Frontal cortex (tissue), 3 donors: ENCODE measurements at regions not wholly inside any gene's neighbourhood (a gene's known extent, or its start where the extent isn't known, plus 50 kb on each side); places are given as distances from the start of the nearest gene placed in this dataset.

ENCODE experiments used
- DNase-seq, 2 donors: peaks; one replicate each; pipeline ENCODE4 v3.0.0; 2012; ENCODE audit warnings: low spot score in 2 of 2
- FAIRE-seq: peaks from 2 replicates; lab custom pipeline; 2012; peaks lifted over from hg19 to GRCh38; lab: Jason Lieb, UNC
- donor health status: control.
- donor health status: control.
- donor health status: control.

DNA sequence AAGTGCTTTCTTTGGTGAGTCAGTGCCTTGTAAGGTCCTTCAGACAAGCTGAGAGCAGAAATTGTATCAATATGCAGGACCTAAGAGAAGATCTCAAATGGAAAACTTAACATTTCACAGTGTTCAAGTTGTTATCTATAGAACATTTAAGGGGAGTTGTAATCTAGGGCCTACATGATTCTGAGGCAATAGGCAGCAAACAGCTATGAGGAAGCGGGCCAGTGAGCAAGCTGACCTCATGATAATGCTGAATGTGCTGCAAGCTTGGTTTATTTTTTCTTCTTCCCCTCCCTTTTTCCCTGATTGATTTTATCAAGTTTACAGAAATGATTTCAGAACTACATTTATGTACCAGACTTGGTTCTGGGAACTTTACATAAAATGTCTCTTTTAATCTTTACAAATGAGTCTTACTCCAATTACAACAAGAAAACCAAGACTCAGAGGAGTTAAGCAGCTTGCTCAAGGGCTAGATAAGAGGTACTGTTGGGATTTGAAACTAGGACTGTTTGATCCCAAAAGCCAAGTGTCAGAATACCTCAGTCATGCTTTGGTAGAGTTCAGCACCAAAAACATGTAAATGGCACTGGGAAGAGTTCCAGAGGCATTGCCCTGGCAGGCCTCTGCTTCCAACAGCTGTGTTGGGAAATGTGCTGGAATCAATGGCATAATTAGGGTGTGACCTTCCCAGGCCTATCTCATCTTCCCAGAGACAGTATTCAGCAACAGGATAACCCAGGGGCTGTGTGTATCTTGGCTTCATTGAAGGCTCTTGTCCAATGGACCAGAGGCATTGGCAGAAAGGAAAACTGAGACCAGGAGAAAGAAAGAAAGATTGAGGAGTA, 130.1 kb downstream of the LRRC70 start:
- DNase-seq (no peak), FAIRE-seq (no peak)

DNA sequence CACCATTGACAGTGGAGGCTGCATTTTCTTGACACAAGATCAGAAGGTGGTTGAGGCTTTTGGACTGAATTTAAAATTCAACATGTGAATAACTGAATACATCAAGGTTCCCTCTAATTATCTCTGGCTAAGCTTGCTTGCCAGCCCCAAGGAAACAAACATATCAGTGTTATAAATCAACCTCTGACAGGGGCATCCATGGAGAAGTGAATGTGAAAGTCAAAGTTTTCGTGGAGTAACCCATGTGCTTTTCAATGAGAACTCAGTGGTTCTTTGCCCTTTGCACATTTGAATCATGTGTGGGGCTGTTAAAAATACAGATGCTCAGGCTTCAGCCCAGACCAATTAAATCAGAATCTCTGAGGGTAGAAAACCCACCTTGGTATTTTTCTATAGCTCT, 128.9 kb downstream of the LRRC70 start:
- DNase-seq (no peak), FAIRE-seq (no peak)

DNA sequence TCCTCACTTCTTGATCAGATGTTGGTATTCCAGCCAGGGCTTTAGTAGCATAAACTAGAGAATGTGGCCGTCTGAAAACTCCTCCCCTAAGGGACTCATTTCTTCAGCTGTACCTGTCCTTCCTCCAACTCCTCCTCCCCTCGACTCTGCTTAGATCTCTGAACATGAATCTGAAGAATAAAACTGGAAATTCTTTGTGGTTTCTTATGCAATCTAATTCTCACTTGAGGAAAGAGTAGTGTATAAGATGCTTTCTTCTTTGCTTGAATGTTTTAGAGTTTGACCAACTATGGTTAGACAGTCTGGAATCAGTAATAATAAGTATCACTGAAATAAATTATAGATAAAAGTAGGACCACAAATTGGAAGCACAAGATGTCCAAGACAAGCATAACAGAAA, 128.5 kb downstream of the LRRC70 start:
- FAIRE-seq (no peak), DNase-seq (no peak)

- no peak for FAIRE-seq
Measured at GRCh38 chr5:62705022-62705421, 126.4 kb downstream of the LRRC70 start.

DNA sequence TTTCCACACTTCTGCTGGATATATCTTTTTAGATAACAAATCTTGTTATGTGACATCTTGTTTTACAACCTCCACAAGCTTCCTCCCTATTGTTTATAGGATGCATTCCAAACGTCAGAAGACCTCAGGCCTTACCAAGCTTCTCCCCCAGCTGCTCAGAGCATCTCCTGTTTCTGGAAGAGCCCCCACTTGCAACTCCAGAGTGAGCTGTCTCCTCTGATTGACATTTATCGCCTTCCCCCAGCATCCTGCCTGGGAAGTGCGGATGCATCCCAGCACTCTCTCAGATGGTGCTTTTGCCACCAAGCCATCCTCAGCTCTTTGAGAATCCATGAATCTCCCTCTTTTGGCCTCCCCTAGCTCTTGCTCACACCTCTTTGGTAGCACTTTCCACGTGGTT, 123.5 kb downstream of the LRRC70 start:
- no peak for FAIRE-seq

More at GRCh38 chr5:62705022-62705421, 126.4 kb downstream of the LRRC70 start:
- no peak for DNase-seq

DNA sequence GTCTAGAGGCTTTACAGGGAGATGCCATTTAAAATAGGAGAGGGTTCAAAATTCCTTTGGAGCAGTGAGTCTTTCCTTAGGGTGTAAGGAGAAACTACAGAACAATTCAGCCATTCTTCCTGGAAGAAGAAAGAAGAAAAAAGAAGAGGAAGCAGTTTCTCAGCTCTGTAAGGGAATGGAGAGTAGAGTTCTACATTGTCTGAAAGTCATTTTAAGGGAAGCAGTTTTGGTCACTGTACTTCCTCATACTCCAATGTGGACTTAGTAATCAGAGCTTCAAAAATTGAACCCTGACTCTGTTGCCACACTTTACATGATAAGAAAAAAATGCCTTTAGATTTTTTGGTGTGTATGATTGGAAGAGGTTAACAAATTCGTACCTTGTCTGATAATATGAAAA, 122.4 kb downstream of the LRRC70 start:
- no peak for FAIRE-seq

More for the DNA sequence above, 123.5 kb downstream of the LRRC70 start:
- no peak for DNase-seq

DNA sequence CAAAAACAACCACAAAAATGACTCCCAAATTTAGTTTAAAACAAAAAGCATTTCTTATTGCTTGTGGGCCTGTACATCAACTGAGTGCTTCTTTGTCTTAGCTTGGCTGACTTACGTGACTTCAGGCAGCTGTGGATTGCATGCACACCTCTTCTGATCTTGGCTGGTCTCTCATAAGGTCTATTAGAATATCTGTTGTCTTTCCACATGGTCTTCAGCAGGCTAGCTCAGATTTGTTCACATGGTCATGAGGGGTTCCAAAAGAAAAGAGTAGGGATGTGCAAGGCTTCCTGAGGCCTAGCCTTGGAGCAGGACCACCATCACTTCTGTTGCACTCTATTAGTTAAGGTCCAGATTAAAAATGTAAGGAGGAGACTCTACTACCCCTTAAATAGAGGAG, 120.1 kb downstream of the LRRC70 start:
- no peak for DNase-seq
- FAIRE-seq: no peak

More for the DNA sequence above, 122.4 kb downstream of the LRRC70 start:
- no peak for DNase-seq

GRCh38 chr5:62695274-62695673, 116.7 kb downstream of the LRRC70 start:
- FAIRE-seq: no peak
- DNase-seq: no peak

- DNase-seq (no peak), FAIRE-seq (no peak)
Measured at GRCh38 chr5:62692946-62693713, 114.5 kb downstream of the LRRC70 start.

GRCh38 chr5:62691946-62692345, 113.3 kb downstream of the LRRC70 start:
- FAIRE-seq (no peak), DNase-seq (no peak)

- no peak for DNase-seq
- no peak for FAIRE-seq
Measured at GRCh38 chr5:62690421-62690820, 111.8 kb downstream of the LRRC70 start.

- FAIRE-seq (no peak), DNase-seq (no peak)
Measured at GRCh38 chr5:62689599-62690368, 111.2 kb downstream of the LRRC70 start.

- no peak for FAIRE-seq
- no peak for DNase-seq
Measured at GRCh38 chr5:62686692-62687091, 108.1 kb downstream of the LRRC70 start.

DNA sequence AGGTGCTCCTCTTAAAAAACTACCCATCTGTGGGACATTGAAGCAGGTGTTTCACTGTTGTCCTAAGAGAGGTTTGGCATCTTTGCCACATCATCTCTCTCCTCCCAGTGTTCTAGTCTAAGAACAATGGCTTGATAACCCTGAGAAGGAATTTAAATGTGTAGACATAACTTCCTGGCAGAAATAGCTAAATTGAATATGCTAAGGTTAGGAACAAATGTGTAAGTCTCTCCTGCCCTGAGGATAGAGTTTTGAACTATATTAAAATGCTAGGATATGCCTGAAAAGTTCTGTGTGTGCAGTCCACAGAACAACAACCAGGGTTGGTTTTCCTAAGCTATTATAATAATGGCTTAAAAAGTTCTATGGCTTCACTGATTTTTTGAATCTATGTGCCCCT, 106.6 kb downstream of the LRRC70 start:
- no peak for DNase-seq
- FAIRE-seq: no peak

DNA sequence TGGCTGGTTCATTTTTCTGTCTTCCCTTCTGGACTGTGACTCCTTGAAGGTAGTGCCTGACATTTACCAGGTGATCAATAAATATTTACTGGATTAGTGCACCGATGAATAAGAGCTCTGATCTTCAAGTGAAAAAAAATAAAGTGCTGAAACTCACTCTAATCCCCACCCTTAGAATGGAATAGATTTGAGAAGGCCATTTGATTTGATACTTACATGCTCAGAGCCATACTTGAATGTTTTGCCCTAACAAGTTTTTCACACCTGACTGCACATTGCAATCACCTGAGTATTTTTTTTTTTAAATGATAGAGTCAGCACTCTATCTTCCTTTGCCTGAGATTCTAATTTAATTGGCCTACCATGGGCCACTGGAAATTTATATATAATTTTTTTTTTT, 105.7 kb downstream of the LRRC70 start:
- DNase-seq: no peak
- FAIRE-seq: no peak

DNA sequence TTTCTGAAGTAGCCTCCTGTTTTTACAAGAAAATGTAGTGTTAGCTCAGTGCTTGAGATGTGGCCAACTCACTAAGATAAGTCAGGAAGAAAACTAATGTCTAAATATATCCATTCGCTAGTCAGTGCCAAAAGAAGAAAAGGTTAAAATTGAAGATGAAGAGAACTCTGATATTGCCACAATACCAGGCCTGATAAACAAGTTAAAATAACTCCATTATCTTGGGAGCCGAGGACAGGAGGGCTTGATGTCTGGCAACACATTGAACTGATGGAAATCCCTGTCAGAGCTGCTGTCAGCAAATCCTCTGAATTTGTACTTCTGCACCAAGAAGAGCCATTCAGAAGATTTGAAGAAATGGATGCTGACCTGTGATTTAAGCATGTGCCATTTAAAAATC, 103.4 kb downstream of the LRRC70 start:
- FAIRE-seq (no peak), DNase-seq (no peak)

GRCh38 chr5:62681117-62681850, 102.7 kb downstream of the LRRC70 start:
- FAIRE-seq: no peak

GRCh38 chr5:62680121-62680520, 101.5 kb downstream of the LRRC70 start:
- FAIRE-seq (no peak), DNase-seq (no peak)

More at GRCh38 chr5:62681117-62681850, 102.7 kb downstream of the LRRC70 start:
- no peak for DNase-seq
